GM23338 (cell line): ENCODE measurements at regions not wholly inside any gene's neighbourhood (a gene's known extent, or its start where the extent isn't known, plus 50 kb on each side); places are given as distances from the start of the nearest gene placed in this dataset.

Source experiments
- CREB1 ChIP-seq: fragments of 250-450 bp; sonication (Bioruptor Pico); IDR thresholded peaks from 2 replicates; pipeline ENCODE4 v1.5.0; 2020; ENCODE audit warnings: low read depth, mild to moderate bottlenecking, moderate library complexity
- ETS1 ChIP-seq: IDR thresholded peaks from 2 replicates; pipeline ENCODE4 v1.6.1; 2016; ENCODE audit warnings: antibody characterized with exemption
- EZH2 ChIP-seq: fragments of 200-600 bp; sonication (generic); IDR thresholded peaks from one replicate; pipeline ENCODE4 v1.8.0; 2017; ENCODE audit warnings: antibody characterized with exemption, mild to moderate bottlenecking, low read depth; ENCODE audit not compliant: unreplicated experiment
- EZH2phosphoT487 ChIP-seq: fragments of 200-600 bp; sonication (generic); IDR thresholded peaks from one replicate; pipeline ENCODE4 v1.8.1; 2018; ENCODE audit warnings: antibody characterized with exemption; ENCODE audit not compliant: unreplicated experiment
- JUNB ChIP-seq: IDR thresholded peaks from one replicate; pipeline ENCODE4 v1.6.1; 2016; ENCODE audit warnings: antibody characterized with exemption; ENCODE audit not compliant: unreplicated experiment
- NANOG ChIP-seq: IDR thresholded peaks from 2 replicates; pipeline ENCODE4 v1.6.1; 2016; ENCODE audit warnings: antibody characterized with exemption, borderline replicate concordance
- POLR2AphosphoS5 ChIP-seq: IDR thresholded peaks from 2 replicates; pipeline ENCODE4 v1.6.1; 2016; ENCODE audit warnings: antibody characterized with exemption, low read depth
- STAT1 ChIP-seq: IDR thresholded peaks from one replicate; pipeline ENCODE4 v1.6.1; 2016; ENCODE audit warnings: antibody characterized with exemption; ENCODE audit not compliant: unreplicated experiment
- ZNF114 ChIP-seq: fragments of 250-450 bp; sonication (Bioruptor Pico); IDR thresholded peaks from 2 replicates; pipeline ENCODE4 v1.5.0; 2020; ENCODE audit warnings: mild to moderate bottlenecking, moderate library complexity
- ZNF331 ChIP-seq: fragments of 250-450 bp; sonication (Bioruptor Pico); IDR thresholded peaks from 2 replicates; pipeline ENCODE4 v1.5.0; 2020; ENCODE audit warnings: low read depth, mild to moderate bottlenecking, moderate library complexity
- ZNF462 ChIP-seq: fragments of 250-450 bp; sonication (Bioruptor Pico); IDR thresholded peaks from 2 replicates; pipeline ENCODE4 v1.5.0; 2020; ENCODE audit warnings: mild to moderate bottlenecking, moderate library complexity
- TF ChIP-seq, protein P1 (sequence below), 2 experiments: fragments of 200-600 bp in 1 of 2; sonication (generic) in 1 of 2; conservative IDR thresholded peaks; 2 replicates each; pipeline versions ENCODE4 v1.5.1 to v1.6.1; 2016 to 2017; ENCODE audit warnings: antibody characterized with exemption in 2 of 2, low read depth in 2 of 2, mild to moderate bottlenecking in 2 of 2, moderate library complexity in 1 of 2
- TF ChIP-seq, protein P2 (sequence below): IDR thresholded peaks from one replicate; pipeline ENCODE4 v1.6.1; 2018; ENCODE audit warnings: antibody characterized with exemption; ENCODE audit not compliant: unreplicated experiment

DNA sequence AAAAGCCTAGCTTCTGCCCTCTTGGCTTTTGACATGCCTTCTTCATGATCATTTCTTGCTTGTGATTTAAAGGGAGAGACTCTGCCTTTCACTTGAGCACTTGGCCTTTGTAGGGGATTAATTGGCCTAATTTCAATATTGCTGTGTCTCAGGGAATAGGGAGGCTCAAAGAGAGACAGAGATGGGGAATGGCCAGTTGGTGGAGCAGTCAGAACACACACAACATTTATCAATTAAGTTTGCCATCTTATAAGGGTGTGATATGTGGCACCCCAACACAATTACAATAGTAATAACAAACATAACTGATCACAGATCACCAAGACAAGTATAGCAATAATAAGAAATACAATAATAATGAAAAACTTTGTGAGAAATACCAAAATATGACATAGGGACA, 122.5 kb upstream of the VCX start:
- TF ChIP-seq, protein P1, sequence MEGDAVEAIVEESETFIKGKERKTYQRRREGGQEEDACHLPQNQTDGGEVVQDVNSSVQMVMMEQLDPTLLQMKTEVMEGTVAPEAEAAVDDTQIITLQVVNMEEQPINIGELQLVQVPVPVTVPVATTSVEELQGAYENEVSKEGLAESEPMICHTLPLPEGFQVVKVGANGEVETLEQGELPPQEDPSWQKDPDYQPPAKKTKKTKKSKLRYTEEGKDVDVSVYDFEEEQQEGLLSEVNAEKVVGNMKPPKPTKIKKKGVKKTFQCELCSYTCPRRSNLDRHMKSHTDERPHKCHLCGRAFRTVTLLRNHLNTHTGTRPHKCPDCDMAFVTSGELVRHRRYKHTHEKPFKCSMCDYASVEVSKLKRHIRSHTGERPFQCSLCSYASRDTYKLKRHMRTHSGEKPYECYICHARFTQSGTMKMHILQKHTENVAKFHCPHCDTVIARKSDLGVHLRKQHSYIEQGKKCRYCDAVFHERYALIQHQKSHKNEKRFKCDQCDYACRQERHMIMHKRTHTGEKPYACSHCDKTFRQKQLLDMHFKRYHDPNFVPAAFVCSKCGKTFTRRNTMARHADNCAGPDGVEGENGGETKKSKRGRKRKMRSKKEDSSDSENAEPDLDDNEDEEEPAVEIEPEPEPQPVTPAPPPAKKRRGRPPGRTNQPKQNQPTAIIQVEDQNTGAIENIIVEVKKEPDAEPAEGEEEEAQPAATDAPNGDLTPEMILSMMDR (conservative IDR thresholded peaks at IDR 0.05; ENCODE audit: low read depth in 2 of 2): peak in 1 of 2 experiments; percentile 24; a peak in 1 of 4 replicates
- TF ChIP-seq EZH2 (no peak), JUNB (no peak), POLR2AphosphoS5 (no peak), EZH2phosphoT487 (no peak), ETS1 (no peak), CREB1 (CRISPR knock-in tag) (no peak), ZNF331 (no peak), STAT1 (no peak), NANOG (no peak), ZNF114 (CRISPR knock-in tag) (no peak), ZNF462 (CRISPR knock-in tag) (no peak)
- TF ChIP-seq, protein P2, sequence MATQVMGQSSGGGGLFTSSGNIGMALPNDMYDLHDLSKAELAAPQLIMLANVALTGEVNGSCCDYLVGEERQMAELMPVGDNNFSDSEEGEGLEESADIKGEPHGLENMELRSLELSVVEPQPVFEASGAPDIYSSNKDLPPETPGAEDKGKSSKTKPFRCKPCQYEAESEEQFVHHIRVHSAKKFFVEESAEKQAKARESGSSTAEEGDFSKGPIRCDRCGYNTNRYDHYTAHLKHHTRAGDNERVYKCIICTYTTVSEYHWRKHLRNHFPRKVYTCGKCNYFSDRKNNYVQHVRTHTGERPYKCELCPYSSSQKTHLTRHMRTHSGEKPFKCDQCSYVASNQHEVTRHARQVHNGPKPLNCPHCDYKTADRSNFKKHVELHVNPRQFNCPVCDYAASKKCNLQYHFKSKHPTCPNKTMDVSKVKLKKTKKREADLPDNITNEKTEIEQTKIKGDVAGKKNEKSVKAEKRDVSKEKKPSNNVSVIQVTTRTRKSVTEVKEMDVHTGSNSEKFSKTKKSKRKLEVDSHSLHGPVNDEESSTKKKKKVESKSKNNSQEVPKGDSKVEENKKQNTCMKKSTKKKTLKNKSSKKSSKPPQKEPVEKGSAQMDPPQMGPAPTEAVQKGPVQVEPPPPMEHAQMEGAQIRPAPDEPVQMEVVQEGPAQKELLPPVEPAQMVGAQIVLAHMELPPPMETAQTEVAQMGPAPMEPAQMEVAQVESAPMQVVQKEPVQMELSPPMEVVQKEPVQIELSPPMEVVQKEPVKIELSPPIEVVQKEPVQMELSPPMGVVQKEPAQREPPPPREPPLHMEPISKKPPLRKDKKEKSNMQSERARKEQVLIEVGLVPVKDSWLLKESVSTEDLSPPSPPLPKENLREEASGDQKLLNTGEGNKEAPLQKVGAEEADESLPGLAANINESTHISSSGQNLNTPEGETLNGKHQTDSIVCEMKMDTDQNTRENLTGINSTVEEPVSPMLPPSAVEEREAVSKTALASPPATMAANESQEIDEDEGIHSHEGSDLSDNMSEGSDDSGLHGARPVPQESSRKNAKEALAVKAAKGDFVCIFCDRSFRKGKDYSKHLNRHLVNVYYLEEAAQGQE: no peak
